Liver (tissue), 8 donors: ENCODE measurements at regions not wholly inside any gene's neighbourhood (a gene's known extent, or its start where the extent isn't known, plus 50 kb on each side); places are given as distances from the start of the nearest gene placed in this dataset.

Experiments used
- DNase-seq: peaks from one replicate; pipeline ENCODE4 v3.0.0-alpha.2; 2017; ENCODE audit warnings: low spot score
- H3K27ac ChIP-seq, 2 donors: one replicate each; pipeline ENCODE4 v1.7.0; 2013; ENCODE audit warnings: inconsistent platforms in 2 of 2, low read length in 2 of 2, control low read depth in 1 of 2, low read depth in 1 of 2, mild to moderate bottlenecking in 1 of 2
- H3K27me3 ChIP-seq, 4 donors: one replicate each; pipeline versions ENCODE4 v1.6.1 to v1.7.0; 2013; ENCODE audit warnings: low read length in 3 of 4, inconsistent platforms in 1 of 4, mild to moderate bottlenecking in 1 of 4, moderate library complexity in 1 of 4; ENCODE audit not compliant: control insufficient read depth in 4 of 4, insufficient read depth in 4 of 4
- H3K36me3 ChIP-seq, 4 donors: one replicate each; pipeline versions ENCODE4 v1.6.1 to v1.7.0; 2013; ENCODE audit warnings: low read length in 3 of 4, mild to moderate bottlenecking in 3 of 4, low read depth in 1 of 4, moderate library complexity in 1 of 4; ENCODE audit not compliant: control insufficient read depth in 4 of 4, insufficient read depth in 3 of 4
- H3K4me1 ChIP-seq, 4 donors: one replicate each; pipeline versions ENCODE4 v1.6.1 to v1.7.0; 2013; ENCODE audit warnings: low read length in 3 of 4, mild to moderate bottlenecking in 3 of 4, moderate library complexity in 1 of 4; ENCODE audit not compliant: control insufficient read depth in 4 of 4, insufficient read depth in 4 of 4
- H3K4me3 ChIP-seq, 3 donors: one replicate each; pipeline versions ENCODE4 v1.6.1 to v1.7.0; 2013; ENCODE audit warnings: low read length in 3 of 3, control low read depth in 1 of 3, low read depth in 1 of 3, mild to moderate bottlenecking in 1 of 3
- H3K9ac ChIP-seq, 2 donors: one replicate each; pipeline ENCODE4 v1.7.0; 2013; ENCODE audit warnings: low read length in 2 of 2, mild to moderate bottlenecking in 2 of 2, moderate library complexity in 2 of 2, control low read depth in 1 of 2, low read depth in 1 of 2
- H3K9me3 ChIP-seq, 4 donors: one replicate each; pipeline versions ENCODE4 v1.6.1 to v1.7.0; 2013; ENCODE audit warnings: low read length in 3 of 4; ENCODE audit not compliant: control insufficient read depth in 4 of 4
- ATF3 ChIP-seq: IDR thresholded peaks from 2 replicates; pipeline ENCODE4 v1.6.1; 2016; ENCODE audit warnings: antibody characterized with exemption
- CTCF ChIP-seq: fragments of 150-350 bp; IDR thresholded peaks from 2 replicates; pipeline ENCODE4 v1.5.1; 2017; ENCODE audit warnings: improper control_type of control experiment, low read depth, low read length; ENCODE audit not compliant: missing input control
- FOXA2 ChIP-seq: IDR thresholded peaks from 2 replicates; pipeline ENCODE4 v1.6.1; 2016; ENCODE audit warnings: antibody characterized with exemption
- GABPA ChIP-seq, 2 donors: IDR thresholded peaks in 1 of 2; conservative IDR thresholded peaks in 1 of 2; 2 replicates each; pipeline ENCODE4 v1.6.1; 2016; ENCODE audit warnings: antibody characterized with exemption in 2 of 2, mild to moderate bottlenecking in 1 of 2, moderate library complexity in 1 of 2
- HNF4A ChIP-seq, 2 donors: conservative IDR thresholded peaks; 2 replicates each; pipeline ENCODE4 v1.6.1; 2016; ENCODE audit warnings: antibody characterized with exemption in 2 of 2, mild to moderate bottlenecking in 2 of 2
- HNF4G ChIP-seq: IDR thresholded peaks from 2 replicates; pipeline ENCODE4 v1.6.1; 2016; ENCODE audit warnings: antibody characterized with exemption
- JUND ChIP-seq, 2 donors: IDR thresholded peaks; 2 replicates each; pipeline ENCODE4 v1.6.1; 2016; ENCODE audit warnings: antibody characterized with exemption in 2 of 2
- RXRA ChIP-seq, 2 donors: IDR thresholded peaks; 2 replicates each; pipeline ENCODE4 v1.6.1; 2017 to 2018; ENCODE audit warnings: antibody characterized with exemption in 2 of 2, mild to moderate bottlenecking in 1 of 2
- SP1 ChIP-seq: IDR thresholded peaks from 2 replicates; pipeline ENCODE4 v1.6.1; 2018; ENCODE audit warnings: antibody characterized with exemption, mild to moderate bottlenecking
- TAF1 ChIP-seq: conservative IDR thresholded peaks from 2 replicates; pipeline ENCODE4 v1.6.1; 2016; ENCODE audit warnings: antibody characterized with exemption, mild to moderate bottlenecking
- WGBS: extraction: QIAGEN DNeasy Blood & Tissue Kit; methylation state at CpG from one replicate; pipeline ENCODE4 v1.1.7; 2013; 5-methylcytosine and 5-hydroxymethylcytosine counted together
- donor health status: healthy.
- donor health status: healthy.
- donor health status: healthy.
- donor health status: healthy.
- donor health status: healthy.

- TF ChIP-seq ATF3 (peak; percentile 77), GABPA (IDR thresholded peaks at IDR 0.05 in 1 of 2, conservative IDR thresholded peaks at IDR 0.05 in 1 of 2) (peak in 1 of 2 donors; percentile 36), HNF4A (conservative IDR thresholded peaks at IDR 0.05) (peak; percentile 94 to 97), TAF1 (no peak), JUND (IDR thresholded peaks at IDR 0.05) (peak; percentile 88 to 91)
These were observed 536.0 kb upstream of the C16orf82 start (continued) for GRCh38 chr16:26530584-26531289.

GRCh38 chr16:26531290-26531730 is 535.4 kb upstream of the C16orf82 start:
- Histone ChIP-seq H3K4me1 (peaks cover 3 to 15% (median 15%) of the 10 kb centered on the region in 4 donors), H3K27ac (no peak overlapping the region), H3K27me3 (no peaks in the 10 kb centered on the region), H3K36me3 (no peaks in the 10 kb centered on the region), H3K4me3 (no peak overlapping the region), H3K9me3 (no peaks in the 10 kb centered on the region), H3K9ac (no peak overlapping the region)
- DNase-seq, result no peak
- no peak for TF ChIP-seq ATF3
- TF ChIP-seq JUND (IDR thresholded peaks at IDR 0.05), result no peak
- 53% methylated on average over 4 of the region's 4 CpGs for WGBS

- Histone ChIP-seq H3K4me3 (no peak overlapping the region), H3K36me3 (no peaks in the 10 kb centered on the region), H3K4me1 (peaks cover 3 to 15% (median 15%) of the 10 kb centered on the region in 4 donors), H3K27me3 (no peaks in the 10 kb centered on the region), H3K9ac (no peak overlapping the region), H3K27ac (no peak overlapping the region), H3K9me3 (no peaks in the 10 kb centered on the region)
- no peak for TF ChIP-seq HNF4G
- no peak for TF ChIP-seq FOXA2
- TF ChIP-seq ATF3, result no peak
- TF ChIP-seq CTCF, result no peak
- DNase-seq, result no peak
- 95% methylated on average over 1 of the region's 1 CpG for WGBS
These were observed 534.3 kb upstream of the C16orf82 start for GRCh38 chr16:26532456-26532855.

- WGBS, result 95% methylated on average over 5 of the region's 5 CpGs
These were observed 524.5 kb upstream of the C16orf82 start for GRCh38 chr16:26542198-26542597.

More at GRCh38 chr16:26542198-26542597, 524.5 kb upstream of the C16orf82 start:
- no peak for DNase-seq
- Histone ChIP-seq H3K27me3 (peaks cover 0 to 2% (median 0%) of the 10 kb centered on the region in 4 donors), H3K4me3 (no peak overlapping the region), H3K9ac (no peak overlapping the region), H3K27ac (no peak overlapping the region), H3K4me1 (no peaks in the 10 kb centered on the region), H3K36me3 (no peaks in the 10 kb centered on the region), H3K9me3 (no peaks in the 10 kb centered on the region)
- TF ChIP-seq CTCF (no peak), SP1 (no peak), RXRA (IDR thresholded peaks at IDR 0.05) (no peak)
